ENCODE measurements at regions not wholly inside any gene's neighbourhood (a gene's known extent, or its start where the extent isn't known, plus 50 kb on each side); places are given as distances from the start of the nearest gene placed in this dataset.

DNA sequence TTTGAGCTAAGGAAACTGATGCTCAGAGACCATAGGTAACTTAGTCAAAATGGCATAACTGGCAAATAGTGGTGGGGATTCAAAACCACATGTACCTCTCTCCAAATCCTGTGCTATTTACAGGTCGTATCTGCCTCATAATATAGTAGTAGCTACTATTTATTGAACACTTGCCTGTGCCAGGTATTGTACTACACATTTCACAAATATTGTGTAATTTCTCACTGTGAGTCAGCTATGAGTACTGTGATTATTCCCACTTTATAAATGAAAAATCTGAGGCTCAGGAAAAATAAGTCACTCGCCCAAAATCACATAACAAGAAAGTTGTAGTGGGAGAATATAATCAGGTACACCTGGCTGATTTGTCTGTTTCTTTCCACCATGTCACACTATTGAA, 199.8 kb upstream of the FAT3 start:
- no peak overlapping the region for H3K4me3 ChIP-seq (replicated peaks in 1 of 2; ENCODE audit: low read depth in 2 of 2, low read length in 2 of 2)
- TF ChIP-seq, protein P1, sequence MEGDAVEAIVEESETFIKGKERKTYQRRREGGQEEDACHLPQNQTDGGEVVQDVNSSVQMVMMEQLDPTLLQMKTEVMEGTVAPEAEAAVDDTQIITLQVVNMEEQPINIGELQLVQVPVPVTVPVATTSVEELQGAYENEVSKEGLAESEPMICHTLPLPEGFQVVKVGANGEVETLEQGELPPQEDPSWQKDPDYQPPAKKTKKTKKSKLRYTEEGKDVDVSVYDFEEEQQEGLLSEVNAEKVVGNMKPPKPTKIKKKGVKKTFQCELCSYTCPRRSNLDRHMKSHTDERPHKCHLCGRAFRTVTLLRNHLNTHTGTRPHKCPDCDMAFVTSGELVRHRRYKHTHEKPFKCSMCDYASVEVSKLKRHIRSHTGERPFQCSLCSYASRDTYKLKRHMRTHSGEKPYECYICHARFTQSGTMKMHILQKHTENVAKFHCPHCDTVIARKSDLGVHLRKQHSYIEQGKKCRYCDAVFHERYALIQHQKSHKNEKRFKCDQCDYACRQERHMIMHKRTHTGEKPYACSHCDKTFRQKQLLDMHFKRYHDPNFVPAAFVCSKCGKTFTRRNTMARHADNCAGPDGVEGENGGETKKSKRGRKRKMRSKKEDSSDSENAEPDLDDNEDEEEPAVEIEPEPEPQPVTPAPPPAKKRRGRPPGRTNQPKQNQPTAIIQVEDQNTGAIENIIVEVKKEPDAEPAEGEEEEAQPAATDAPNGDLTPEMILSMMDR (IDR thresholded peaks at IDR 0.05; ENCODE audit: low read depth, low read length) = no peak
- DNase-seq (ENCODE audit: low read depth in 2 of 2) = no peak

DNA sequence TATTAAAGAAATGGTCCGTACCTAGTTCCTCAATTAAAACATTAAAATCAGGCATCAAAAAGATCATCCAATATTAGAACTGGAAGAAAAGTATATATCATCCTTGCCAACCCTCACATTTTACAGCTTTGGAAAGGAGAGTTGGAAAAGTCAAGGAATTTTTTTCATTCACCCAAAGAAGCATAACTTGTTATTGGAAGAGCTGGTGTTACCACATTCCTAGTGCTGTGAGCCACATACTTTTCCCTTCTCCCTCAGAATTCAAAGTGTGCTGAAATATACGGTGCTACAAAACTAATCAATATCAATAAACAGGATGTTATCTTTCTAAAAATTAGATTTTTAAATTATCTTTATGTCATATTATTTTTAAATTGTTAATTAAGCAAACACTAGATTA, 202.1 kb upstream of the FAT3 start:
- DNase-seq (ENCODE audit: low read depth in 2 of 2) = no peak
- TF ChIP-seq, protein P1 (IDR thresholded peaks at IDR 0.05; ENCODE audit: low read depth, low read length) = no peak

DNA sequence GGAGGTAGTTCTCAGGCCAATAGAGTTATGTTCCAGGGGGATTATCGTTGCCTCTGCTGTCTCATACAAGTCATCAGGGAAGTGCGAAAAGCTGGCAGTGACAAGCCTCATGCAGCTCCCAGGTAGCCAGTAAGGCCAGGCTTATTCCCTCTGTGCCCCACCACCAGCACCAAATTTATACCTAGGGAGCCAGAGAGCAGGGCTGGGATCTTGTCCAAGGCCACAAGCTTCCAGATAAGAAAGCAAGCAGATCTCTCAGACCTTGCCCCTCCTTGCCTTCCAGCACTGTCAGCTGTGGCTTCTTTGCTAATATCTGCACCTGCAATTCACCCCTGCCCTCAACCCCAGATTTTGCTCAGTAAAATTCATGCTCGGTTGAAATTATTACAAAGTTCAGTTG, 206.3 kb upstream of the FAT3 start:
- DNase-seq (ENCODE audit: low read depth in 2 of 2) = no peak
- H3K4me3 ChIP-seq (replicated peaks in 1 of 2; ENCODE audit: low read depth in 2 of 2, low read length in 2 of 2) = no peak overlapping the region
- TF ChIP-seq, protein P1 (IDR thresholded peaks at IDR 0.05; ENCODE audit: low read depth, low read length) = no peak

More for the DNA sequence above, 202.1 kb upstream of the FAT3 start:
- H3K4me3 ChIP-seq (replicated peaks in 1 of 2; ENCODE audit: low read depth in 2 of 2, low read length in 2 of 2) = no peak overlapping the region

- TF ChIP-seq, protein P1 (IDR thresholded peaks at IDR 0.05; ENCODE audit: low read depth, low read length) = no peak
- no peak overlapping the region for H3K4me3 ChIP-seq (replicated peaks in 1 of 2; ENCODE audit: low read depth in 2 of 2, low read length in 2 of 2)
- DNase-seq (ENCODE audit: low read depth in 2 of 2) = no peak
Measured at GRCh38 chr11:92008249-92008648, 216.4 kb upstream of the FAT3 start.

GRCh38 chr11:92002568-92002967, 222.1 kb upstream of the FAT3 start:
- TF ChIP-seq, protein P1 (IDR thresholded peaks at IDR 0.05; ENCODE audit: low read depth, low read length) = no peak
- no peak overlapping the region for H3K4me3 ChIP-seq (replicated peaks in 1 of 2; ENCODE audit: low read depth in 2 of 2, low read length in 2 of 2)
- no peak for DNase-seq (ENCODE audit: low read depth in 2 of 2)

DNA sequence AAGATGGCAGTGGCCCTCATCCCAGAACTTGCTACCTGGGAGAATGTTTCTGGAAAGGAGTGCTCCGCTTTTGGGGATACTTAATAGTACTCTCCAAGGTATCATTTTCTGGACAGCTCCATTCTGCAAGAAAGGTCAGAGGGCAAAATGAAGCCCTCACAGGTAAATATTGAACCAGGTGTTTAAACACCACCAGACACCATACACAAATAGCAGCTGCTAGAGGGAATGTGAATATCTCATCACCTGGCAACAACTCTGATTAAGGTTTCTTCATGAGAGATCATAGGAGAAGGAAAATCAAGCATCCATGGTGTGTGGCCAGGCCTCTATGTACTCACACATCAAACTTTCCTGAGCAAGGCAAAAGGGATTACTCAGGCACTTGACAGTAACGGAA, 226.1 kb upstream of the FAT3 start:
- DNase-seq (ENCODE audit: low read depth in 2 of 2) = no peak
- H3K4me3 ChIP-seq (replicated peaks in 1 of 2; ENCODE audit: low read depth in 2 of 2, low read length in 2 of 2) = no peak overlapping the region
- TF ChIP-seq, protein P1 (IDR thresholded peaks at IDR 0.05; ENCODE audit: low read depth, low read length) = no peak

DNA sequence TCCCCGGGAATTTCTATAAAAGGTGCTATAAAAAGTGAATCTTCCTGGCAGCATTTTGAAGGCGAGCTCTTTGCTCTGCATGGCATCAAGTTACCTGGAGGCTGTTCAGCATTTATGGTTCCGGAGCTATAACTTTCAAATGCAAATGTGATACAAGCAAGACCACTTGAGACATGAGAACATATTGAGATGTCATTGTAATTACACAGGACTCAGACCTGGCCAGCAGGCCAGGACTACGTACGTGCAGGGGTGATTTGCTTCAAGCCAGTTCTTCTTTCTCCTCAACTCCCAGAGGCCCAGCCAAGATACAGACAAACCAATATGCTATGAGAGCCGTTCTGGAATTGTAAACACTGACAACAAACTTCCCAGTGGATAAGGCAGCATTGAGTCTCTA, 227.4 kb upstream of the FAT3 start:
- TF ChIP-seq, protein P1 (IDR thresholded peaks at IDR 0.05; ENCODE audit: low read depth, low read length) = no peak
- no peak overlapping the region for H3K4me3 ChIP-seq (replicated peaks in 1 of 2; ENCODE audit: low read depth in 2 of 2, low read length in 2 of 2)
- DNase-seq (ENCODE audit: low read depth in 2 of 2) = no peak

All from cardiac fibroblast (primary cell).